ENCODE measurements at regions not wholly inside any gene's neighbourhood (a gene's known extent, or its start where the extent isn't known, plus 50 kb on each side); places are given as distances from the start of the nearest gene placed in this dataset.

DNA sequence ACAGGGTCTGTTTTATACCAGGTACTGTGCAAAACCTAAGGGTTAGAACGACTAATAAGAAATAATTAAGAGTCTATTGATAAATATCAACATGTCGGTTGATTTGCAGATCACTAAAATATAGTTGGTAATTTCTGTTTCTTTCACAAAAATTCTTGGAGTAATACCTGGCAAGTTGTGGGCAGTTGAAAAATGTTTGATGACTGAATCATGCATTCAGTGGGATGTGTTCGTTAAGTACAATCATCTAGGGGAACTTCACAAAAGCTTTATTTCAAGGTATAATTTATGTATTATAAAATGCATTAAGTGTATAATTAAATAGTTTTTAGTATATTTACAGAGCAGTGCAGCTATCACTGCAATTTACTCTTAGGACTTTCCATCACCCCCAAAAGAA, 120.0 kb downstream of the KCNA5 start:
- Mint-ChIP-seq H3K27me3 (ENCODE audit: low read depth) (peaks cover 12% of the 10 kb centered on the region), H3K4me1 (peaks cover 5% of the 10 kb centered on the region), H3K36me3 (ENCODE audit: low read depth) (no peaks in the 10 kb centered on the region), H3K27ac (ENCODE audit: unreplicated experiment) (no peak overlapping the region), H3K9me3 (no peaks in the 10 kb centered on the region), H3K4me3 (no peak overlapping the region)
- TF ChIP-seq, protein P1, sequence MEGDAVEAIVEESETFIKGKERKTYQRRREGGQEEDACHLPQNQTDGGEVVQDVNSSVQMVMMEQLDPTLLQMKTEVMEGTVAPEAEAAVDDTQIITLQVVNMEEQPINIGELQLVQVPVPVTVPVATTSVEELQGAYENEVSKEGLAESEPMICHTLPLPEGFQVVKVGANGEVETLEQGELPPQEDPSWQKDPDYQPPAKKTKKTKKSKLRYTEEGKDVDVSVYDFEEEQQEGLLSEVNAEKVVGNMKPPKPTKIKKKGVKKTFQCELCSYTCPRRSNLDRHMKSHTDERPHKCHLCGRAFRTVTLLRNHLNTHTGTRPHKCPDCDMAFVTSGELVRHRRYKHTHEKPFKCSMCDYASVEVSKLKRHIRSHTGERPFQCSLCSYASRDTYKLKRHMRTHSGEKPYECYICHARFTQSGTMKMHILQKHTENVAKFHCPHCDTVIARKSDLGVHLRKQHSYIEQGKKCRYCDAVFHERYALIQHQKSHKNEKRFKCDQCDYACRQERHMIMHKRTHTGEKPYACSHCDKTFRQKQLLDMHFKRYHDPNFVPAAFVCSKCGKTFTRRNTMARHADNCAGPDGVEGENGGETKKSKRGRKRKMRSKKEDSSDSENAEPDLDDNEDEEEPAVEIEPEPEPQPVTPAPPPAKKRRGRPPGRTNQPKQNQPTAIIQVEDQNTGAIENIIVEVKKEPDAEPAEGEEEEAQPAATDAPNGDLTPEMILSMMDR (conservative IDR thresholded peaks at IDR 0.05): no peak
- DNase-seq (ENCODE audit: low read depth, low spot score): no peak

DNA sequence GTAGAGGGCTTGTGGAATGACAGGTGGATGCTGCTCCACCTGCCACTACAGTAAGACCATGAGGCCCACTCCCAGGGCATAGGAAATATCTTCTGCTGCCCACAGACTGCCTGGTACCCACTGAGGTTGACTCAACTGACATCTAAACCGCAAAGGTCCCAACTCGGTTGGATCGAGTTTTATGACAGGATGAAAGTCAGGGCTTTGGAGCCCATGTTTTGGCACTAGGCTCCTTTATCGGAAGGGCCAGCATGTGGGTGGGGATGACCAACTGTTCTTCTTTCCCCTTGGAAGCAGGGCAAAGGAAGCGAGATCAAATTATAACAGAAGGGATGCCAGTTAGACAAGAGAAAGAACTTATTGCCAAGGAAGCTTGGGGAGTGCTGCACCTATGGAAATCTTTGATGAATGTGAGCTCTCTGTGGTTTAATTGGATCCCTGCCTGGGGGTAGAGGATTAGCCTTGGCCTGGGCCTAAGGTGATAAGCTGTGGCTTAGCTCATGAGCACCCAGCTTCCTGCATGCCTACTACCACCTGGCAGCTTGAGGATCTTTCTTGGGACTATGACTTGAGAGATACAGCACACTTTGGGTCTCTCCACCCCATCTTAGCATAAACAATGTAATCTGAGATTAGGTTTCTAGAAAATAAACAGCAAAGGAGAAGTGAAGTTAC, 121.8 kb downstream of the KCNA5 start:
- H3K9me3 Mint-ChIP-seq: no peaks in the 10 kb centered on the region
- TF ChIP-seq, protein P1 (conservative IDR thresholded peaks at IDR 0.05): no peak
- DNase-seq (ENCODE audit: low read depth, low spot score): no peak
- no peak overlapping the region for H3K27ac Mint-ChIP-seq (ENCODE audit: unreplicated experiment)
- H3K4me1 Mint-ChIP-seq: peaks cover 5% of the 10 kb centered on the region
- H3K36me3 Mint-ChIP-seq (ENCODE audit: low read depth): no peaks in the 10 kb centered on the region
- no peak overlapping the region for H3K4me3 Mint-ChIP-seq
- peaks cover 12% of the 10 kb centered on the region for H3K27me3 Mint-ChIP-seq (ENCODE audit: low read depth)

DNA sequence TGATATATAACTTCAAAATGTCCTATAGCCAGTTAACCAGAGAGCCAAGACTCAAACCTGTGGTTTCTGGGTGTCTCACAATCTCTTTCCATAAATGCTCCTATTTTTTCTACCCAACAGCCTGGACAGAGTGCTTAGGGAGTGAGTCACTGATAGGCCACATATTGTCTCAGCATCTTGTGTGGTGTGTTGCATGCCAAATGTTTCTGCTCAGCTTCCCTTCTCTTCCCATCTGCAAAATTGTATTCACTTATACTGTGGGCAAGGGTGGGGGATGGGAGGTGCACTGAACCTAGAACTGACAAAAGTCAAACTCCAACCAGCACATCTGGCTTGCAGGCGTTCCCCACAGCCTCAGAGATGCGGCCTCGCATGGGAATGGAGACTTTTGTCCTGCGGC, 123.3 kb downstream of the KCNA5 start:
- Mint-ChIP-seq H3K9me3 (no peaks in the 10 kb centered on the region), H3K27me3 (ENCODE audit: low read depth) (peaks cover 9% of the 10 kb centered on the region), H3K36me3 (ENCODE audit: low read depth) (no peaks in the 10 kb centered on the region), H3K4me1 (peaks cover 9% of the 10 kb centered on the region), H3K4me3 (no peak overlapping the region), H3K27ac (ENCODE audit: unreplicated experiment) (no peak overlapping the region)
- no peak for DNase-seq (ENCODE audit: low read depth, low spot score)
- TF ChIP-seq, protein P1 (conservative IDR thresholded peaks at IDR 0.05): no peak

DNA sequence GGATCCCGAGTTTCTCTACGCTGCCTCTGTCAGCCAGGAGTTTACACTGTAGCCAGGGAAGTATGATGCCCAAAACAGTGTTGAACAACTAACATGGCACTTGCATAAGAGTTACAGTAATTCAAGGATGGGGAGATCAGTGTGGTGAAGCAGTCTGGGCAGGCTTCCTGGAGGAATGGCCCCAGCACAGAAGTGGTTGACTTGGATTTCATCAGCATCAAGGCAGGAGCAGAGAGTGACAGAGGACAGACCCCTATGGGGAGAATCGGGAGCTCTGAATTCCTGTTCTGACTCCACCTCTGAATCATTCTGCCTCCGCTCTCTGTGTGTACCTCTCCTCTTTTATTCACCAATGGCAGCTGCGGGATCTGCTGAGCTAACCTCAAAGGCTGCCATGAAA, 124.5 kb downstream of the KCNA5 start:
- Mint-ChIP-seq H3K27me3 (ENCODE audit: low read depth) (peaks cover 5% of the 10 kb centered on the region), H3K27ac (ENCODE audit: unreplicated experiment) (no peak overlapping the region)

DNA sequence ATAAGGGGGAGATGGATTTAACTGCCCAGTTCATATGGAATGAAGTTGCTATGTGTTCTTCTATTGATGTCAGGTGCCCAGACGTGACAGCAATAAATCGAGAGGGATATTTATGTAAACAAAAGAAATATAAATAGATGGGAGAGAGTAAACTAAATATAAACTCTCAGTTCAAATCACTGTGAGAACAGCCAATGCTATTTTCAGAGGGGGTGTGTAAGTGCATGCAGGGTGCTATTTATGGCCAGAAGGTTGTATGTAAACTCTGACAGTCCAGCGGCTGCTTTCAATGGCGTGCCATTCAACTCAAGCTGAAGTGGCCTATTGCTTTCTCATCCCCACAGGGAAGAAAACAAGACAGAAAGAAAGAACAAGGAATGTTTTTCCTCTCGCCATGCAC, 127.2 kb downstream of the KCNA5 start:
- no peaks in the 10 kb centered on the region for H3K27me3 Mint-ChIP-seq (ENCODE audit: low read depth)
- no peaks in the 10 kb centered on the region for H3K36me3 Mint-ChIP-seq (ENCODE audit: low read depth)
- H3K4me1 Mint-ChIP-seq: peaks cover 9% of the 10 kb centered on the region
- no peaks in the 10 kb centered on the region for H3K9me3 Mint-ChIP-seq
- DNase-seq (ENCODE audit: low read depth, low spot score): no peak
- H3K4me3 Mint-ChIP-seq: no peak overlapping the region
- no peak overlapping the region for H3K27ac Mint-ChIP-seq (ENCODE audit: unreplicated experiment)
- TF ChIP-seq, protein P1 (conservative IDR thresholded peaks at IDR 0.05): no peak

More for the DNA sequence above, 124.5 kb downstream of the KCNA5 start:
- Mint-ChIP-seq H3K9me3 (no peaks in the 10 kb centered on the region), H3K36me3 (ENCODE audit: low read depth) (no peaks in the 10 kb centered on the region), H3K4me3 (no peak overlapping the region), H3K4me1 (peaks cover 9% of the 10 kb centered on the region)
- TF ChIP-seq, protein P1 (conservative IDR thresholded peaks at IDR 0.05): no peak
- DNase-seq (ENCODE audit: low read depth, low spot score): no peak
